NCI-H748 (cell line): ENCODE measurements at regions not wholly inside any gene's neighbourhood (a gene's known extent, or its start where the extent isn't known, plus 50 kb on each side); places are given as distances from the start of the nearest gene placed in this dataset.
"Not testable (repeated sequence)": the region's sequence is repeated elsewhere in the genome, so short reads cannot be mapped to it uniquely, and the experiment has no call there.

ENCODE experiments used
- DNase-seq: peaks from one replicate; lab custom pipeline; 2025; ENCODE audit not compliant: unreplicated experiment; lab: John Stamatoyannopoulos, UW

- DNase-seq: no peak
Observed at GRCh38 chr9:13823026-13823425, 490.9 kb downstream of the NFIB start.

DNA sequence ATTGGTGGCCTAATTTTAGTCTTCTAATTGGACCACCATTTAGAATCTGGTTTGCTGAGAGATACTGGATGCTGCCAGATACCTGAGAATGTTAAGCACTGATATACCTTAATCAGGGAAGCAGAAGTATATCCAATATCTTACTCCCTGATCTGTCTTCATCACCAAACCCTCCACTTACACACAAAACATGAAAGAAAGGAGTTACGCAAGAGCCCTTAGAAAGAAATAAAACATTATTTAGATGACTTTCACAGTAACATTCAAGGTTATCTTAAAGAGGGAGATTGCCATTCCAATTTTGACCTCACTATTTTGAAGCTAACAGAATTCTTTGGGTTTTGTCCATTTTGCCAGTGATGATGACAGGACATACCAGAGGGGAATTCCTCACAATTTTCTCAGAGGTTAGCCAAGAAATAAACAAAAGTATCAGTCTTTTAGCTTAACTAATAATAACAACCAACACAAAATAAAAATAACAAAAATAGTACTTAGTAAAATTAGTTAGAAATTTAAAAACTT is 496.1 kb downstream of the NFIB start:
- no peak for DNase-seq

DNA sequence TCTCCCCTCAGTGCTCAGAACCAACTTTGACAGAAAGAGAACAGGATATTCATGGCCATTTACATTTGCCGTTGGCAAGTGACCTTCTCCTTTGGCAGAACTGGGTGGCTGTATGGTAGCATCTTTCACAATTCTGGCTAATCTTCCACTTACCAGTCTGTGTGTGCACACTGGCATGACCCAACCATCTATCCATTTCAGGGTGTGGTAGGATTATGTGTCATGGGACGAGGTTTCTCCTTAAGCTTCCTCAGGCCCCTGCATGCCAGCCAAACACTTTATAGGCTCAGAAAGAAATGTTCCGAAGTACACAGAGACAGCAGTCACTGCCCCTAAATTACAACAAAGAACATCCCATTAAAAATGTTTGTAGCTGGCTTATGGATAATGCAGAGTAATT is 497.1 kb downstream of the NFIB start:
- DNase-seq: no peak

DNA sequence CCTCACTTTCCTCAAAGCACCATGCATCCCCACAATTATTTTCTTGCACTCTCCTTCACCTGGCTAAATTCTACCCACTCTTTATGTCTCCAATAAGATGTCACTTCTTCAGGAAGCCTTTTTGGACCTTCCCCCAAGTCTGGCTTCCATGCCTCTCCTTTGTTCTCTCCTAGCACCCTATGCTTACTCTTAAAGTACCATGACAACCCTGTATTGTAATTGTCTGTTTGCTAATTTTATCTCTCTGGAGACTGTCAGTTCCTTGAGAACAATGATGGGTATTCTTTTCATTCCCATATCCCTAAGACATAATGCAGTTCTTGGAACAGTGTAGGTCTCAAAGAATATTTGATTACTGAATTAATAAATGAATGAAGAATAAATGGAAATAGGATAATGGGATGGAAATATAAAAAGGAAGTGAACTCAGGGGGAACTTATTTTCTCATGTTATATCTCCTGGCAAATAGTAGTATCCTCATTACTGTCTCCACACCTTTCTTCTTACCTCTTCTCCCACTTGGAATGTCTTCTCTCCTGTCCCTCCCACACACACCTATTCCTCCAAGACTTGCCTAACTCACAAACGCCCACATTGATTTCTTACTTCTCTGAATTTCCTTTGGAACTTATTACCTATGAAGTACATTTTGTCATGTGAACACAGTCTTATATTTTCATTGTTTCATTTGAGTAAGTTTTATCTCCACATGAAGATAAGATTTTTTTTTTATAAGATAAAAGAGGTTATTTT is 499.1 kb downstream of the NFIB start:
- peak; percentile 49 for DNase-seq

GRCh38 chr9:13811876-13812275 is 502.1 kb downstream of the NFIB start:
- DNase-seq: no peak

- DNase-seq: no peak
Observed at GRCh38 chr9:13810510-13810909, 503.4 kb downstream of the NFIB start.

DNA sequence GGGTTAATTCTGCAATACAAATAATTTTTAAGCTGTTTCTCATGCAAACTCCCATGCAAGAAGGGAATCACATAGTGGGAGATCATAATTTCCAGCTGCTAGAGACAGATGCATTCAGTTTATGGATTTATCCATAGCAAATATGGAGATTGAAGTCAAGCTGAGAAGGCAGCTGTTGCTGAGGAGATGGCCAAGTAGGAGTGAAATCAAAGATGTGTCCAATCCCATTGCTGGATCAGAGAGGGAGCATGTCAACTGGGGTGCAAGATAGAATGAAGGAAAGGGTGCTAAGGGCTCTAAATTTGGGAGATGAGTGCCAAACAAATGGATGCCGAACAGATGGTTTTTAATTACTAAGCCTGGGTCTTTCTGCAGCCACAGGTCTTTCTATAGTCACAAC is 504.5 kb downstream of the NFIB start:
- DNase-seq: no peak

DNA sequence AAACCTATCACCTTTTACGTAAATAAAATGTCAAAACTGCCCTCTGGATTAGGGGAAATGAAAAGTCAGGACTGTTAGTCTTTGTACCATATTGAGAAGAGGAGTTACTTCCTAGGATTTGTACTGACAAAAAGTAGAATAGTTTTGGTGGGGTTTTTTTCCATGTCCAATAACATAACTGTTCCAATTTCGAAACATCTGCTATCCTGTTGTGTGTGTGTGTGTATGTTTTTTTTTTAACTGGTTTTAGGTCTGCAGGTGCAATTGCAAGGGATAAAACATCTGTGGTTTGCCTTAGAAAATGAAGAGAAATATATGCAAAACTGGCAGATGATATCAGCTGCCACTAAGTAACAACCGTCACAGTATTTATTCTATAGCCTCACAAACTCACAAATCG is 506.8 kb downstream of the NFIB start:
- DNase-seq: no peak

- no peak for DNase-seq
Observed at GRCh38 chr9:13806714-13807113, 507.2 kb downstream of the NFIB start.

DNA sequence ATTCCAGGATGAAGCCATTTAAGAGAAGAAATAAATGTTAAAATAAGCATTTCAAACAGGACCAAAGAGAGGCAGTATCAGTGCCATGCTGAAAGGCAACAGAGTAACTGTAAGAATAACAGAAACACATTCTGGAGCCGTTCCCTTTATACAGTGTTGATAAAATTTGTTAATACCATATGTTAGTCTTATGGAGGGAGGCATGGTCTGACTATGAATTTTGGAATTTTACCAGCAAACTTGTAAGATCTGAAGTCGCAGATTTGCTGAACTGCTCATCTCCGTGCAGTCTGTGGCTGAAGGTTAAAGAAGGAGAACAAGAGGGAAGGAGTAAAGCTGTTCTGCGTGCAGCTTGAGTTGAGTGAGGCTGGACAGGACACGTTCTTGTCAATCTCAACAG is 508.4 kb downstream of the NFIB start:
- no peak for DNase-seq

DNA sequence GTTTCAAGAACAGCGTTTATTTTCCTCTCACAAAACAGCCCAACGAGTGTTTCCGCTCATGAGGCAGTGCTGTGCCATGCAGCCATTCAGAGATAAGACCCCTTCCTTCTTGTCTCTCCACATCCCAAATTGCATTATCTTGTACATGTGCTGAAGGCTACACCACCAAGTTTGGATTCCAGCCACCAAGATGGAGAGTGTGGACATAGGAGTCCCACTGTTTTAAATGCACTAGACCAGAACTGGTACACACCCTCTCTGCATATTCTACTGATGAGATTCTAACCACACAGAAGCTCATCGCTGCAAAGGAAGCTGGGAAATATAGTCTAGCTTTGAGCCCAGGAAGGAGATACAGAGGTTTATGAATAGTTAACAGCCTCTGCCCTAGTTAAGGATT is 509.4 kb downstream of the NFIB start:
- DNase-seq: no peak

- DNase-seq: no peak
Observed at GRCh38 chr9:13800776-13801175, 513.2 kb downstream of the NFIB start.

DNA sequence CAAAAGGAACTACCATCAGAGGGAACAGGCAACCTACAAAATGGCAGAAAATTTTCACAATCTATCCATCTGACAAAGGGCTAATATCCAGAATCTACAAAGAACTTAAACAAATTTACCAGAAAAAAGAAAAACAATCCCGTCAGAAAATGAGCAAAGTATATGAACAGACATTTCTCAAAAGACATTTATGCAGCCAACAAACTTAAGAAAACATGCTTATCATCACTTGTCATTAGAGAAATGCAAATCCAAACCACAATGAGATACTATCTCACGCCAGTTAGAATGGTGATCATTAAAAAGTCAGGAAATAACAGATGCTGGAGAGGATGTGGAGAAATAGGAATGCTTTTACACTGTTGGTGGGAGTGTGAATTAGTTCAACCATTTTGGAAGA is 516.2 kb downstream of the NFIB start:
- not testable (repeated sequence) for DNase-seq

GRCh38 chr9:13791816-13792215 is 512.3 kb upstream of the MPDZ start:
- DNase-seq: peak; percentile 75

- no peak for DNase-seq
Observed at GRCh38 chr9:13790055-13790454, 510.6 kb upstream of the MPDZ start.

DNA sequence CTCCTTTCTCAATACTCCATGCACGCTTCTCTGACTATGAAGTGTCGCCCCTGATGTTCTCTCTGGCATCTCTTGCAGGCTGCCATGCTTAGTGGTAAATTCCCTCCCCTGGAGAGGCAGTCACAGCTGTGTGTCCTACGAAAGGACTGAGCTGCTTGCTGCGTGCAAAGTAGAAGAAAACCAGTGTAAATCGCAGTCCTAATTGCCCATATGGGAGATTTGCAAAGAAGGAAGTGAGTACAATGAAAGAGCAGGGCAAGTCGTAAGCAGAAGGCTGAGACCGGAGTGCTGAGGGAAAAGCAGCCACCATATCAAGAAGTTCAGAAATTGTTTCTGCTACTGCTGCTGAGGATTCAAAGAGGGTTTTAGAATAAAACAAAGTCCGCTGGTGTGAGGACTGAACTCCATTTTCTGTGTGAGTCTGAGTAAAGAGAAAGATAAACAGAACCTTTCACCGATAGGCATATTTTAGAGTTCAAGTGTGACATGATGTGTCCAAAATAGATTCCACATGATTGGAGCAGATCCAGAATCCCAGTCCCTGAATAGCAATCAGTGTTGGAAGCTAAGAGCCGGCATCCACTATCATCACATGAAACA is 507.8 kb upstream of the MPDZ start:
- no peak for DNase-seq

DNA sequence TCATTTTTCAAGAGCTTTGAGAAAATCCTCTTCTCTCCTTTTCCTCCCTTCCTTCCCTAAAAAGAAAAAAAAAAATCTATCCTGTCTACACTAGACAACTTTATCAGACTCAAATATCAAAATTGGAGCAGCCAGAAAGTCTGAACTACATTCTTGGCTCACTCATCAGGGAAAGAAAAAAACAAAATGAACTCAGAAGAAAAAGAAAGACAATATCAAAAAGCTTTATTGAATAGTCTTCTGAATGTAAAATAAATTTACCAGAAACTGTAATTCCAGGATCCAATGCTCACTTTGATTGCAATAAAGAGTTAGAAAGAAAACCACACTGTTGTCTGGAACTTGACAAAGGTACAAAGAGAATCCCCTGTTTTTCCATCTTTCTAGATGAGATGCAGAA is 507.2 kb upstream of the MPDZ start:
- no peak for DNase-seq

- no peak for DNase-seq
Observed at GRCh38 chr9:13786131-13786530, 506.6 kb upstream of the MPDZ start.

DNA sequence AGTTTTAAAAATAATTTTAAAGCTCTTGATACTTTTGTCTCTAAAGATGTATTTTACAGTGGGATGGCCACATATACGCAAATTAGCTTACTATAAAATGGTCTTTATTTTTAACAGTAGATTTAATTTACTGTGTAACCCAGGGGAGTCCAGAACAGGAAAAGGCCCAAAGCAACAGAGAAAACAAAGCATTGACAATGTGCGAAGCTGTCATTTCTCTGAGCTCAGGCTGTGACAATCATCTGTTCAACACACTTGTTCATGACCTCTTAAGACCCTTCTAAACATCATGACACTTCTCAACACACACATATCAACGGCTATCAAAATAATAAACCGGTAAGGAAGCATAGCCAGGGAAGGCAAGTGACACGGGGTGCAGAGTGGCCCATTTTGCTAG is 499.6 kb upstream of the MPDZ start:
- peak; percentile 33 for DNase-seq

GRCh38 chr9:13778631-13779030 is 499.1 kb upstream of the MPDZ start:
- peak; percentile 94 for DNase-seq

GRCh38 chr9:13770956-13771355 is 491.5 kb upstream of the MPDZ start:
- DNase-seq: no peak

- no peak for DNase-seq
Observed at GRCh38 chr9:13769641-13770040, 490.1 kb upstream of the MPDZ start.

GRCh38 chr9:13769006-13769405 is 489.5 kb upstream of the MPDZ start:
- no peak for DNase-seq
